HepG2 (cell line): ENCODE measurements at regions not wholly inside any gene's neighbourhood (a gene's known extent, or its start where the extent isn't known, plus 50 kb on each side); places are given as distances from the start of the nearest gene placed in this dataset.

ENCODE experiments used
- ATAC-seq: fragments of 200-7000 bp; cut with Tn5 transposase; 3 replicates; pipeline ENCODE4 v1.9.1; 2020; ENCODE audit warnings: mild to moderate bottlenecking, moderate library complexity
- BruUV-seq: library from RNA; stranded (reverse); fragments of 400-500 nt; replicated peaks from 2 replicates; lab custom pipeline; 2021; lab: Mats Ljungman, UMichigan
- CTCF ChIA-PET: fragments of 300-600 bp; formaldehyde crosslinking; extraction: SDS; loops from one replicate; lab custom pipeline; 2021; ENCODE audit warnings: low total read pairs, inconsistent platforms, low intra/inter-chr PET ratio; lab: Yijun Ruan, JAX
- POLR2A ChIA-PET: fragments of 350-600 bp; sonication (Branson Sonifier 250); formaldehyde crosslinking; loops from one replicate; lab custom pipeline; 2020; ENCODE audit warnings: antibody characterized with exemption, inconsistent platforms; lab: Yijun Ruan, JAX
- DNase-seq: peaks from one replicate; pipeline ENCODE4 v3.0.0-alpha.2; 2015; ENCODE audit warnings: low spot score
- FAIRE-seq: peaks from 3 replicates; lab custom pipeline; 2011; peaks lifted over from hg19 to GRCh38; lab: Jason Lieb, UNC
- H2AFZ ChIP-seq: one replicate; pipeline ENCODE4 v1.6.1; 2011; ENCODE audit warnings: low read length, inconsistent platforms
- H3K27ac ChIP-seq: fragments of 300-600 bp; 3 replicates; pipeline ENCODE4 v1.8.0; 2011; ENCODE audit warnings: mixed run types, mild to moderate bottlenecking, mixed read lengths, low read length, inconsistent platforms; ENCODE audit not compliant: insufficient read depth; ENCODE audit errors: extremely low read length
- H3K27me3 ChIP-seq, 2 experiments: fragments of 200-600 bp in 1 of 2; 2 replicates in 1 of 2; 3 replicates in 1 of 2; pipeline versions ENCODE4 v1.6.0 to v1.8.0; 2011; ENCODE audit warnings: low read length in 2 of 2, mild to moderate bottlenecking in 2 of 2, moderate library complexity in 2 of 2, inconsistent platforms in 1 of 2; ENCODE audit not compliant: insufficient read depth in 2 of 2, control insufficient read depth in 1 of 2
- H3K36me3 ChIP-seq, 2 experiments: fragments of 200-600 bp in 1 of 2; replicated peaks in 1 of 2; 2 replicates in 1 of 2; 3 replicates in 1 of 2; pipeline versions ENCODE4 v1.5.1 to v1.8.0; 2011; ENCODE audit warnings: low read length in 2 of 2, inconsistent platforms in 1 of 2; ENCODE audit not compliant: insufficient read depth in 2 of 2, control insufficient read depth in 1 of 2
- H3K4me1 ChIP-seq: 2 replicates; pipeline ENCODE4 v1.5.1; 2012; ENCODE audit warnings: low read length, inconsistent platforms; ENCODE audit not compliant: insufficient read depth
- H3K4me2 ChIP-seq: 2 replicates; pipeline ENCODE4 v1.6.0; 2011; ENCODE audit warnings: low read depth, low read length, inconsistent platforms
- H3K4me3 ChIP-seq, 3 experiments: fragments of 200-600 bp in 1 of 3; sonication (generic), shearing (Covaris generic) in 1 of 3; replicated peaks in 1 of 3; 2 replicates each; pipeline ENCODE4 v1.5.1; 2011 to 2016; ENCODE audit warnings: low read length in 3 of 3, inconsistent platforms in 2 of 3, low read depth in 2 of 3, mild to moderate bottlenecking in 2 of 3, control low read depth in 1 of 3, mixed read lengths in 1 of 3; ENCODE audit not compliant: insufficient read depth in 1 of 3
- H3K79me2 ChIP-seq: one replicate; pipeline ENCODE4 v1.6.1; 2011; ENCODE audit warnings: low read length, inconsistent platforms; ENCODE audit not compliant: insufficient read depth
- H3K9ac ChIP-seq: 2 replicates; pipeline ENCODE4 v1.6.0; 2011; ENCODE audit warnings: mild to moderate bottlenecking, low read depth, low read length, inconsistent platforms; ENCODE audit not compliant: insufficient read depth
- H3K9me3 ChIP-seq: 2 replicates; pipeline ENCODE4 v1.5.1; 2012; ENCODE audit warnings: mild to moderate bottlenecking, low read length
- H4K20me1 ChIP-seq: 2 replicates; pipeline ENCODE4 v1.6.0; 2011; ENCODE audit warnings: inconsistent platforms, mild to moderate bottlenecking, low read length, moderate library complexity; ENCODE audit not compliant: insufficient read depth
- RFX1 ChIP-seq: fragments of 450-650 bp; IDR thresholded peaks from 2 replicates; pipeline ENCODE4 v1.6.1; 2017
- SOX13 ChIP-seq, 3 experiments: fragments of 450-650 bp in 1 of 3; sonication (generic) in 1 of 3; formaldehyde crosslinking in 1 of 3; IDR thresholded peaks in 2 of 3; conservative IDR thresholded peaks in 1 of 3; 2 replicates each; pipeline versions ENCODE4 v1.5.0 to v1.6.1; 2016 to 2020; ENCODE audit warnings: antibody characterized with exemption in 1 of 3, mild to moderate bottlenecking in 1 of 3, missing compliant biosample characterization in 1 of 3, missing genetic modification reagents in 1 of 3, moderate library complexity in 1 of 3
- TAF15 ChIP-seq: fragments of 200-400 bp; formaldehyde crosslinking; IDR thresholded peaks from one replicate; pipeline ENCODE4 v1.6.1; 2018; ENCODE audit warnings: mild to moderate bottlenecking, low read depth, low read length; ENCODE audit not compliant: poor library complexity, severe bottlenecking
- ZFY ChIP-seq: sonication (generic); formaldehyde crosslinking; IDR thresholded peaks from 2 replicates; pipeline ENCODE4 v1.4.0; 2020; ENCODE audit warnings: missing genetic modification reagents
- ZNF510 ChIP-seq: sonication (generic); formaldehyde crosslinking; IDR thresholded peaks from 2 replicates; pipeline ENCODE4 v1.4.0; 2020; ENCODE audit warnings: low read depth, mild to moderate bottlenecking, missing genetic modification reagents
- ZNF891 ChIP-seq: sonication (generic); formaldehyde crosslinking; IDR thresholded peaks from 2 replicates; pipeline ENCODE4 v1.5.0; 2020; ENCODE audit warnings: mild to moderate bottlenecking, missing genetic modification reagents
- WGBS: methylation state at CpG from one replicate; pipeline ENCODE4 v1.1.6; 2017; ENCODE audit warnings: low lambda C conversion rate; 5-methylcytosine and 5-hydroxymethylcytosine counted together
- in situ Hi-C: cut with HindIII; loops from 2 replicates; pipeline ENCODE4 v1.10.0; 2017; ENCODE audit warnings: low pct_unique_long_range_greater_than_20kb; ENCODE audit not compliant: extremely low pct_ligation_motif_present
- intact Hi-C: fragments of 100-400 bp; cut with micrococcal nuclease; formaldehyde crosslinking; loops from one replicate; pipeline ENCODE4 v1.10.0; 2022; ENCODE audit not compliant: unreplicated experiment
- TF ChIP-seq, protein P1 (sequence below): sonication (generic); formaldehyde crosslinking; IDR thresholded peaks from 2 replicates; pipeline ENCODE4 v1.4.0; 2020; ENCODE audit warnings: missing genetic modification reagents
- TF ChIP-seq, protein P2 (sequence below): sonication (generic); formaldehyde crosslinking; IDR thresholded peaks from 2 replicates; pipeline ENCODE4 v1.4.0; 2020; ENCODE audit warnings: missing genetic modification reagents, borderline replicate concordance

DNA sequence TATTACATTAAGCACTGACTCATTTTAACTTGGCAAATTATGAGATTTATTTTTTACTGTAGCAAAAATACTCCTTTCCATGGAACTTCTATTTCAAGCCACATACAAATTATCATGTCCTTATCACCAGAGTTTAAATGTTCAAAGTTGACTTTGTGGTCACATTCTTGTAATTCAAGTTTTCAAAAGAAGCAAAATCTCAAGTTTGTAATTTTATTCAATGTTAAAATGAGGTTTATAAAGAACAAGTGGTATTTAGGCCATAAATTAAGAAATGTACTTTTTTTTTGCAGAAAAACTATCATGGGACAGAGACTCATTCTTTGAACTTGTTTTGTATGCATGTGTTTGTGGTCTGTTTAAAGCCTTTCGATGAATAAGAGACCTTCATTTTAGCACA is 811.5 kb downstream of the TENT5A start:
- H3K36me3 ChIP-seq = no peaks in the 10 kb centered on the region
- no peak overlapping the region for H3K4me3 ChIP-seq
- intact Hi-C loops (no loop called here), in situ Hi-C loops (no loop called here)
- no peaks in the 10 kb centered on the region for H3K79me2 ChIP-seq
- no peak overlapping the region for H3K4me2 ChIP-seq
- no peak overlapping the region for H3K27ac ChIP-seq
- no peak for TF ChIP-seq ZFY
- no peak for TF ChIP-seq ZNF510
- TF ChIP-seq TAF15 = no peak
- TF ChIP-seq, protein P1, sequence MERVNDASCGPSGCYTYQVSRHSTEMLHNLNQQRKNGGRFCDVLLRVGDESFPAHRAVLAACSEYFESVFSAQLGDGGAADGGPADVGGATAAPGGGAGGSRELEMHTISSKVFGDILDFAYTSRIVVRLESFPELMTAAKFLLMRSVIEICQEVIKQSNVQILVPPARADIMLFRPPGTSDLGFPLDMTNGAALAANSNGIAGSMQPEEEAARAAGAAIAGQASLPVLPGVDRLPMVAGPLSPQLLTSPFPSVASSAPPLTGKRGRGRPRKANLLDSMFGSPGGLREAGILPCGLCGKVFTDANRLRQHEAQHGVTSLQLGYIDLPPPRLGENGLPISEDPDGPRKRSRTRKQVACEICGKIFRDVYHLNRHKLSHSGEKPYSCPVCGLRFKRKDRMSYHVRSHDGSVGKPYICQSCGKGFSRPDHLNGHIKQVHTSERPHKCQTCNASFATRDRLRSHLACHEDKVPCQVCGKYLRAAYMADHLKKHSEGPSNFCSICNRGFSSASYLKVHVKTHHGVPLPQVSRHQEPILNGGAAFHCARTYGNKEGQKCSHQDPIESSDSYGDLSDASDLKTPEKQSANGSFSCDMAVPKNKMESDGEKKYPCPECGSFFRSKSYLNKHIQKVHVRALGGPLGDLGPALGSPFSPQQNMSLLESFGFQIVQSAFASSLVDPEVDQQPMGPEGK (CRISPR knock-in tag) = no peak
- TF ChIP-seq, protein P2, sequence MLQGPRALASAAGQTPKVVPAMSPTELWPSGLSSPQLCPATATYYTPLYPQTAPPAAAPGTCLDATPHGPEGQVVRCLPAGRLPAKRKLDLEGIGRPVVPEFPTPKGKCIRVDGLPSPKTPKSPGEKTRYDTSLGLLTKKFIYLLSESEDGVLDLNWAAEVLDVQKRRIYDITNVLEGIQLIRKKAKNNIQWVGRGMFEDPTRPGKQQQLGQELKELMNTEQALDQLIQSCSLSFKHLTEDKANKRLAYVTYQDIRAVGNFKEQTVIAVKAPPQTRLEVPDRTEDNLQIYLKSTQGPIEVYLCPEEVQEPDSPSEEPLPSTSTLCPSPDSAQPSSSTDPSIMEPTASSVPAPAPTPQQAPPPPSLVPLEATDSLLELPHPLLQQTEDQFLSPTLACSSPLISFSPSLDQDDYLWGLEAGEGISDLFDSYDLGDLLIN = no peak
- TF ChIP-seq ZNF891 (CRISPR knock-in tag) = no peak
- TF ChIP-seq SOX13 (IDR thresholded peaks at IDR 0.05) = no peak
- no peak for TF ChIP-seq SOX13 (CRISPR knock-in tag; conservative IDR thresholded peaks at IDR 0.05 in 1 of 2, IDR thresholded peaks at IDR 0.05 in 1 of 2)
- no peak for TF ChIP-seq RFX1
- H2AFZ ChIP-seq = no peak overlapping the region
- CTCF ChIA-PET = no interaction called here
- ATAC-seq (no peak), DNase-seq (no peak), FAIRE-seq (no peak)
- no TSS peak for BruUV-seq
- POLR2A ChIA-PET = no interaction called here
- no peaks in the 10 kb centered on the region for H4K20me1 ChIP-seq
- no peak overlapping the region for H3K9ac ChIP-seq
- H3K9me3 ChIP-seq = peaks cover 61% of the 10 kb centered on the region
- 18% methylated on average over 1 of the region's 1 CpG for WGBS
- no peaks in the 10 kb centered on the region for H3K27me3 ChIP-seq
- H3K4me1 ChIP-seq = no peaks in the 10 kb centered on the region
